UCSD-AML1 (cell line): ENCODE measurements at regions not wholly inside any gene's neighbourhood (a gene's known extent, or its start where the extent isn't known, plus 50 kb on each side); places are given as distances from the start of the nearest gene placed in this dataset.

Source experiments
- DNase-seq: peaks from one replicate; lab custom pipeline; 2025; ENCODE audit not compliant: unreplicated experiment; lab: John Stamatoyannopoulos, UW

GRCh38 chr18:79608999-79609461 is 70.6 kb upstream of the CTDP1 start:
- DNase-seq: no peak

GRCh38 chr18:79609841-79610281 is 69.7 kb upstream of the CTDP1 start:
- no peak for DNase-seq

GRCh38 chr18:79610461-79611039 is 69.1 kb upstream of the CTDP1 start:
- DNase-seq: no peak

- DNase-seq: no peak
Observed at GRCh38 chr18:79611040-79611681, 68.4 kb upstream of the CTDP1 start.

- no peak for DNase-seq
Observed at GRCh38 chr18:79612291-79613108, 67.1 kb upstream of the CTDP1 start.

GRCh38 chr18:79613186-79613931 is 66.2 kb upstream of the CTDP1 start:
- no peak for DNase-seq

GRCh38 chr18:79614211-79614955 is 65.2 kb upstream of the CTDP1 start:
- DNase-seq: no peak

GRCh38 chr18:79615091-79615490 is 64.5 kb upstream of the CTDP1 start:
- DNase-seq: no peak

- no peak for DNase-seq
Observed at GRCh38 chr18:79615586-79615985, 64.0 kb upstream of the CTDP1 start.

GRCh38 chr18:79616651-79617510 is 62.7 kb upstream of the CTDP1 start:
- DNase-seq: no peak

GRCh38 chr18:79617511-79618500 is 61.8 kb upstream of the CTDP1 start:
- DNase-seq: no peak

GRCh38 chr18:79620576-79621165 is 58.9 kb upstream of the CTDP1 start:
- DNase-seq: no peak

- no peak for DNase-seq
Observed at GRCh38 chr18:79621501-79621900, 58.1 kb upstream of the CTDP1 start.

- DNase-seq: no peak
Observed at GRCh38 chr18:79622004-79622403, 57.6 kb upstream of the CTDP1 start.

GRCh38 chr18:79624356-79625170 is 55.0 kb upstream of the CTDP1 start:
- DNase-seq: no peak

GRCh38 chr18:79625195-79625923 is 54.2 kb upstream of the CTDP1 start:
- peak; percentile 59 for DNase-seq
